ENCODE measurements at regions not wholly inside any gene's neighbourhood (a gene's known extent, or its start where the extent isn't known, plus 50 kb on each side); places are given as distances from the start of the nearest gene placed in this dataset.

GRCh38 chr4:168028970-168029597 is 63.3 kb upstream of the ANXA10 start:
- Histone ChIP-seq H3K27me3 (replicated peaks) (no peaks in the 10 kb centered on the region), H3K4me3 (ENCODE audit: low read depth, low read length) (no peak overlapping the region), H3K36me3 (replicated peaks) (no peaks in the 10 kb centered on the region), H3K27ac (no peak overlapping the region)
- no peak for DNase-seq
- in situ Hi-C loops (cut with HindIII; ENCODE audit: low pct_ligation_motif_present, low sequenced_read_pairs): no loop called here
- TF ChIP-seq CTCF (IDR thresholded peaks at IDR 0.05; ENCODE audit: low read depth, low read length, missing control alignments): no peak

GRCh38 chr4:168037676-168038075 is 54.7 kb upstream of the ANXA10 start:
- Histone ChIP-seq H3K27ac (no peak overlapping the region), H3K4me3 (ENCODE audit: low read depth, low read length) (no peak overlapping the region), H3K27me3 (replicated peaks) (no peaks in the 10 kb centered on the region), H3K36me3 (replicated peaks) (no peaks in the 10 kb centered on the region)
- in situ Hi-C loops (cut with HindIII; ENCODE audit: low pct_ligation_motif_present, low sequenced_read_pairs): no loop called here
- TF ChIP-seq CTCF (IDR thresholded peaks at IDR 0.05; ENCODE audit: low read depth, low read length, missing control alignments): no peak
- DNase-seq: no peak

GRCh38 chr4:168039593-168039992 is 52.7 kb upstream of the ANXA10 start:
- H3K27me3 ChIP-seq (replicated peaks): no peaks in the 10 kb centered on the region
- no peak for TF ChIP-seq CTCF (IDR thresholded peaks at IDR 0.05; ENCODE audit: low read depth, low read length, missing control alignments)
- H3K4me3 ChIP-seq (ENCODE audit: low read depth, low read length): no peak overlapping the region
- H3K36me3 ChIP-seq (replicated peaks): no peaks in the 10 kb centered on the region
- H3K27ac ChIP-seq: no peak overlapping the region
- no peak for DNase-seq
- in situ Hi-C loops (cut with HindIII; ENCODE audit: low pct_ligation_motif_present, low sequenced_read_pairs): no loop called here

All from brain microvascular endothelial cell (primary cell).